K562 (cell line): ENCODE measurements at regions not wholly inside any gene's neighbourhood (a gene's known extent, or its start where the extent isn't known, plus 50 kb on each side); places are given as distances from the start of the nearest gene placed in this dataset.
"Not testable (repeated sequence)": the region's sequence is repeated elsewhere in the genome, so short reads cannot be mapped to it uniquely, and the experiment has no call there.

ENCODE experiments used
- ATAC-seq: fragments of 200-7000 bp; cut with Tn5 transposase; 3 replicates; pipeline ENCODE4 v1.9.1; 2020; ENCODE audit warnings: moderate library complexity
- BruUV-seq: library from RNA; stranded (reverse); fragments of 400-500 nt; replicated peaks from 2 replicates; lab custom pipeline; 2021; lab: Mats Ljungman, UMichigan
- CTCF ChIA-PET: fragments of 300-600 bp; formaldehyde crosslinking; extraction: SDS; loops from one replicate; lab custom pipeline; 2021; ENCODE audit warnings: low intra/inter-chr PET ratio; lab: Yijun Ruan, JAX
- POLR2A ChIA-PET: fragments of 300-600, 350-650 bp; sonication (Branson Sonifier 250); formaldehyde crosslinking; extraction: SDS; loops from one replicate; lab custom pipeline; 2021; ENCODE audit warnings: antibody characterized with exemption, inconsistent platforms; lab: Yijun Ruan, JAX
- DNase-seq, 4 experiments: peaks; one replicate each; pipeline versions ENCODE4 v3.0.0 to v3.0.0-alpha.2; 2011 to 2018; ENCODE audit warnings: low spot score in 3 of 4, mixed read lengths in 3 of 4; ENCODE audit errors: extremely low read depth in 1 of 4
- FAIRE-seq: peaks from 2 replicates; lab custom pipeline; 2011; peaks lifted over from hg19 to GRCh38; lab: Jason Lieb, UNC
- H2AFZ ChIP-seq: 2 replicates; pipeline ENCODE4 v1.6.0; 2011; ENCODE audit warnings: low read depth, low read length, control low read depth, inconsistent platforms
- H3K27ac ChIP-seq: fragments of 200-600 bp; 3 replicates; pipeline ENCODE4 v1.8.0; 2011; ENCODE audit warnings: low read depth, mild to moderate bottlenecking, control low read depth, inconsistent platforms, low read length, moderate library complexity, mixed read lengths; ENCODE audit errors: extremely low read depth
- H3K27me3 ChIP-seq, 2 experiments: fragments of 300-600 bp in 1 of 2; 2 replicates in 1 of 2; 3 replicates in 1 of 2; pipeline versions ENCODE4 v1.6.0 to v1.8.0; 2011; ENCODE audit warnings: inconsistent platforms in 2 of 2, low read length in 2 of 2, mild to moderate bottlenecking in 1 of 2, mixed read lengths in 1 of 2, moderate library complexity in 1 of 2; ENCODE audit not compliant: control insufficient read depth in 2 of 2, insufficient read depth in 2 of 2
- H3K36me3 ChIP-seq: fragments of 300-600 bp; 3 replicates; pipeline ENCODE4 v1.8.0; 2011; ENCODE audit warnings: mild to moderate bottlenecking, low read length, inconsistent platforms; ENCODE audit not compliant: control insufficient read depth, insufficient read depth
- H3K4me1 ChIP-seq, 2 experiments: fragments of 200-600 bp in 1 of 2; replicated peaks in 1 of 2; 2 replicates in 1 of 2; 3 replicates in 1 of 2; pipeline versions ENCODE4 v1.5.1 to v1.8.0; 2011; ENCODE audit warnings: inconsistent platforms in 2 of 2, low read length in 2 of 2, mild to moderate bottlenecking in 1 of 2, mixed read lengths in 1 of 2, moderate library complexity in 1 of 2; ENCODE audit not compliant: control insufficient read depth in 2 of 2, insufficient read depth in 2 of 2
- H3K4me2 ChIP-seq: 2 replicates; pipeline ENCODE4 v1.6.1; 2011; ENCODE audit warnings: low read length, control low read depth, inconsistent platforms, mixed read lengths; ENCODE audit not compliant: insufficient read depth
- H3K4me3 ChIP-seq: fragments of 200-600 bp; sonication (generic), shearing (Covaris generic); 2 replicates; pipeline ENCODE4 v1.5.1; 2016; ENCODE audit warnings: control low read depth, inconsistent platforms
- H3K79me2 ChIP-seq: fragments of 200-600 bp; 3 replicates; pipeline ENCODE4 v1.8.0; 2011; ENCODE audit warnings: low read length, inconsistent platforms; ENCODE audit not compliant: control insufficient read depth, insufficient read depth
- H3K9ac ChIP-seq, 2 experiments: 2 replicates each; pipeline versions ENCODE4 v1.6.0 to v1.6.1; 2011; ENCODE audit warnings: low read depth in 2 of 2, low read length in 2 of 2, control low read depth in 1 of 2, inconsistent platforms in 1 of 2, mild to moderate bottlenecking in 1 of 2, mixed read lengths in 1 of 2; ENCODE audit not compliant: insufficient read depth in 1 of 2
- H3K9me1 ChIP-seq: one replicate; pipeline ENCODE4 v1.6.0; 2011; ENCODE audit warnings: inconsistent platforms, mild to moderate bottlenecking, low read length, moderate library complexity; ENCODE audit not compliant: control insufficient read depth, insufficient read depth
- H3K9me3 ChIP-seq: replicated peaks from 2 replicates; pipeline ENCODE4 v1.5.1; 2011; ENCODE audit warnings: low read depth, low read length, inconsistent platforms; ENCODE audit not compliant: control insufficient read depth, insufficient read depth
- H4K20me1 ChIP-seq: replicated peaks from 2 replicates; pipeline ENCODE4 v1.6.1; 2011; ENCODE audit warnings: low read length, inconsistent platforms, mixed read lengths; ENCODE audit not compliant: control insufficient read depth, insufficient read depth
- CREM ChIP-seq: IDR thresholded peaks from 2 replicates; pipeline ENCODE4 v1.6.1; 2014; ENCODE audit warnings: antibody characterized with exemption, low read depth
- WGBS: fragments of 100-300 bp; shearing (Covaris generic); methylation state at CpG from one replicate; pipeline ENCODE4 v1.1.6; 2016; ENCODE audit warnings: low coverage, mixed read lengths; ENCODE audit not compliant: insufficient coverage; ENCODE audit errors: missing lambda C conversion rate; 5-methylcytosine and 5-hydroxymethylcytosine counted together
- in situ Hi-C: fragments of 300-500 bp; cut with MboI; formaldehyde crosslinking; loops from 4 replicates; pipeline ENCODE4 v1.15.0; 2018; ENCODE audit warnings: inconsistent platforms, mixed read lengths
- intact Hi-C: fragments of 100-400 bp; cut with micrococcal nuclease; formaldehyde crosslinking; loops from 2 replicates; pipeline ENCODE4 v1.14.2; 2022

GRCh38 chr5:74388411-74388810 is 252.1 kb downstream of the ENC1 start:
- H3K79me2 ChIP-seq, H3K4me2 ChIP-seq, in situ Hi-C loops, FAIRE-seq, H3K4me1 ChIP-seq, POLR2A ChIA-PET, H2AFZ ChIP-seq, H4K20me1 ChIP-seq, H3K9ac ChIP-seq, ATAC-seq, BruUV-seq, H3K27me3 ChIP-seq, H3K36me3 ChIP-seq, intact Hi-C loops, DNase-seq, H3K27ac ChIP-seq, CTCF ChIA-PET, H3K9me1 ChIP-seq, H3K9me3 ChIP-seq, H3K4me3 ChIP-seq: not testable (repeated sequence)
- WGBS, result 25% methylated on average over 2 of the region's 2 CpGs

GRCh38 chr5:74386571-74387334 is 253.8 kb downstream of the ENC1 start:
- FAIRE-seq (no peak), ATAC-seq (no peak), DNase-seq (no peak)
- CTCF ChIA-PET, result interaction anchor here (0.7 kb wide), 1 partner anchor 135 kb away, joined by 3 read pairs; no protein-coding TSS in a partner anchor
- Histone ChIP-seq H3K9ac (no peak overlapping the region), H3K4me3 (no peak overlapping the region), H3K36me3 (no peaks in the 10 kb centered on the region), H3K9me3 (no peaks in the 10 kb centered on the region), H3K9me1 (no peaks in the 10 kb centered on the region), H3K27ac (no peak overlapping the region), H4K20me1 (no peaks in the 10 kb centered on the region), H2AFZ (no peak overlapping the region), H3K4me2 (no peak overlapping the region), H3K27me3 (peaks cover 0 to 8% of the 10 kb centered on the region in 2 experiments; a peak in 1 of 5 replicates), H3K4me1 (no peaks in the 10 kb centered on the region; a peak in 1 of 5 replicates), H3K79me2 (no peaks in the 10 kb centered on the region)
- no peak for TF ChIP-seq CREM
- intact Hi-C loops (no loop called here), in situ Hi-C loops (no loop called here)
- 13% methylated on average over 4 of the region's 4 CpGs for WGBS
- POLR2A ChIA-PET, result no interaction called here
- BruUV-seq, result no TSS peak
